Keratinocyte (primary cell): ENCODE measurements at regions not wholly inside any gene's neighbourhood (a gene's known extent, or its start where the extent isn't known, plus 50 kb on each side); places are given as distances from the start of the nearest gene placed in this dataset.

Source experiments
- DNase-seq: peaks from one replicate; pipeline ENCODE4 v3.0.0-alpha.2; 2011; ENCODE audit warnings: low read depth, missing footprints, low spot score
- FAIRE-seq: peaks from 2 replicates; lab custom pipeline; 2011; peaks lifted over from hg19 to GRCh38; lab: Jason Lieb, UNC
- H2AFZ ChIP-seq: 2 replicates; pipeline ENCODE4 v1.6.0; 2012; ENCODE audit warnings: low read length, control low read depth, inconsistent platforms; ENCODE audit not compliant: control insufficient read depth
- H3K27ac ChIP-seq: 2 replicates; pipeline ENCODE4 v1.5.1; 2011; ENCODE audit warnings: low read length; ENCODE audit not compliant: control insufficient read depth, insufficient read depth
- H3K27me3 ChIP-seq: 3 replicates; pipeline ENCODE4 v1.6.0; 2011; ENCODE audit warnings: low read length; ENCODE audit not compliant: control insufficient read depth, insufficient read depth; ENCODE audit errors: extremely low read depth
- H3K36me3 ChIP-seq, 2 experiments: 2 replicates in 1 of 2; 3 replicates in 1 of 2; pipeline ENCODE4 v1.5.1; 2011; ENCODE audit warnings: low read length in 2 of 2, mild to moderate bottlenecking in 1 of 2; ENCODE audit not compliant: control insufficient read depth in 2 of 2, insufficient read depth in 2 of 2; ENCODE audit errors: extremely low read depth in 1 of 2
- H3K4me1 ChIP-seq: 3 replicates; pipeline ENCODE4 v1.5.1; 2011; ENCODE audit warnings: low read length; ENCODE audit not compliant: control insufficient read depth, insufficient read depth; ENCODE audit errors: extremely low read depth
- H3K4me2 ChIP-seq: 3 replicates; pipeline ENCODE4 v1.6.0; 2011; ENCODE audit warnings: low read depth, low read length; ENCODE audit not compliant: control insufficient read depth, insufficient read depth; ENCODE audit errors: extremely low read depth
- H3K4me3 ChIP-seq, 3 experiments: fragments of 200-600 bp in 1 of 3; sonication (generic) in 1 of 3; 2 replicates in 2 of 3; 3 replicates in 1 of 3; pipeline ENCODE4 v1.5.1; 2011 to 2016; ENCODE audit warnings: low read length in 3 of 3, mild to moderate bottlenecking in 3 of 3, control low read depth in 2 of 3, inconsistent platforms in 1 of 3, low read depth in 1 of 3, mixed read lengths in 1 of 3, mixed run types in 1 of 3, moderate library complexity in 1 of 3; ENCODE audit not compliant: control insufficient read depth in 2 of 3, insufficient read depth in 2 of 3; ENCODE audit errors: extremely low read depth in 1 of 3
- H3K79me2 ChIP-seq: 2 replicates; pipeline ENCODE4 v1.6.0; 2012; ENCODE audit warnings: low read length; ENCODE audit not compliant: control insufficient read depth, insufficient read depth
- H3K9ac ChIP-seq: 3 replicates; pipeline ENCODE4 v1.6.0; 2011; ENCODE audit warnings: low read length; ENCODE audit not compliant: control insufficient read depth, insufficient read depth; ENCODE audit errors: extremely low read depth
- H3K9me1 ChIP-seq: 3 replicates; pipeline ENCODE4 v1.6.0; 2011; ENCODE audit warnings: low read length; ENCODE audit not compliant: control insufficient read depth, insufficient read depth; ENCODE audit errors: extremely low read depth
- H3K9me3 ChIP-seq: 2 replicates; pipeline ENCODE4 v1.5.1; 2012; ENCODE audit warnings: low read depth, low read length; ENCODE audit not compliant: control insufficient read depth
- H4K20me1 ChIP-seq: 3 replicates; pipeline ENCODE4 v1.6.0; 2011; ENCODE audit warnings: low read length; ENCODE audit not compliant: control insufficient read depth, insufficient read depth; ENCODE audit errors: extremely low read depth
- EZH2 ChIP-seq: IDR thresholded peaks from one replicate; pipeline ENCODE4 v1.6.1; 2012; ENCODE audit warnings: inconsistent platforms, mild to moderate bottlenecking, low read length, moderate library complexity
- dilution Hi-C: fragments of 300-500 bp; cut with MboI; formaldehyde crosslinking; loops from one replicate; pipeline ENCODE4 v1.7.0; 2020; ENCODE audit warnings: low sequenced_read_pairs; ENCODE audit not compliant: extremely low pct_ligation_motif_present
- small RNA-seq, 3 experiments: library from RNA; depleted of rRNA; stranded (forward); fragments of <200 nt; gene quantifications; one replicate each; pipeline ENCODE3, GENCODE V24; 2012; ENCODE audit warnings: low read depth in 3 of 3, low replicate concordance in 1 of 3; ENCODE audit not compliant: insufficient read length in 3 of 3
- TF ChIP-seq, protein P1 (sequence below), 3 experiments: IDR thresholded peaks in 1 of 3; conservative IDR thresholded peaks in 1 of 3; optimal IDR thresholded peaks in 1 of 3; 2 replicates in 2 of 3; 3 replicates in 1 of 3; pipeline versions ENCODE3 to v1.5.1; 2011; ENCODE audit warnings: low read length in 3 of 3, mild to moderate bottlenecking in 3 of 3, moderate library complexity in 2 of 3, control low read depth in 1 of 3, inconsistent platforms in 1 of 3; ENCODE audit not compliant: insufficient read depth in 2 of 3; ENCODE audit errors: extremely low read depth in 1 of 3

DNA sequence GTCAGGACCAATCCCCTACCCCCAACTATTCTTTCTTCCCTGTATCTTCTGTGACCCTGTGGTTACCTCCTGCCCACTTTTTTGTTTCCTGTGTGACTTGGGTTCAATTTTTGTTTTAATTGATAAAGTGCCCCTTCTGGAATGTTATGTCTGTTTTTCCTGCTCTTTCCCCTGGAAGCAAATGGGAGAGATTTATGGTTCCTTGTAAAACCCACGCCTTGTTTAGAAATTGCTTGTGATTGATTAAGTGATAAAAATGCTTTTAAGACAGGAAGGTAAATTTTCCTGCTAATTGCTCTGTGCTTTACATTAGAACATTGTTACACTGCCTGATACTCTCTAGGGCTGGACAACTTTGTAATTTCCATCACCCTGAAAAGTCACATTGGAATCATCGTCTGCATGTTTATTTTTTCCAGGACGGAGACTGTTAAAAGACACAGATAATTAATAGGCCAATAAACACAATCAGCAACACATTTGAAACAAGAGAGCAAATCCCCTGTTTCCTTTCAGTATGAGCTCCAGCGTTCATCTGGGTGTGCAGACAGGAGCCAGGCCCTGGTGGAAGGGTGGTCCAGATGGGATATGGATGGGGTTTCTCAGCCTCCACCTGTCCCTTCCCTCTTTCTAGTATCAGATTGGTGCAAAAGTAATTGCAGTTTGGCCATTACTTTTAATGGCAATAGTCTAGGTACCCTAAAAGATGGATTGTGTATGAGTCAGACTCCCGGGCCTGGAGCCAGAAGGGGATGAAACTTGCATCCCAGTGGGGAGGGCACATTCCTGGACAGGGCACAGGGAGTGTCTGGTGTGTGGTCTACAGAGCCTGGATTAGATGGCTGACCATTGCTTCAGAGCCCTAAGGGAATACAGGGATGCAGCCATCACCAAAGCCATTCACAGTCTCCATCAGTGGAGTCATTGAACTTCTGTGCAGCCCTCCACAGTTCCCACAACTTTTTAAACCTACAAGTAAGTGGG lies 58.1 kb upstream of the AGBL1 start:
- Histone ChIP-seq H3K9me1 (no peaks in the 10 kb centered on the region), H2AFZ (no peak overlapping the region), H3K27me3 (no peaks in the 10 kb centered on the region), H4K20me1 (no peaks in the 10 kb centered on the region), H3K27ac (no peak overlapping the region), H3K4me3 (no peak overlapping the region), H3K36me3 (no peaks in the 10 kb centered on the region), H3K9ac (no peak overlapping the region), H3K4me1 (no peaks in the 10 kb centered on the region), H3K9me3 (no peaks in the 10 kb centered on the region), H3K79me2 (no peaks in the 10 kb centered on the region), H3K4me2 (no peak overlapping the region)
- DNase-seq = no peak
- no peak for TF ChIP-seq EZH2
- no peak for FAIRE-seq
- dilution Hi-C loops = no loop called here

DNA sequence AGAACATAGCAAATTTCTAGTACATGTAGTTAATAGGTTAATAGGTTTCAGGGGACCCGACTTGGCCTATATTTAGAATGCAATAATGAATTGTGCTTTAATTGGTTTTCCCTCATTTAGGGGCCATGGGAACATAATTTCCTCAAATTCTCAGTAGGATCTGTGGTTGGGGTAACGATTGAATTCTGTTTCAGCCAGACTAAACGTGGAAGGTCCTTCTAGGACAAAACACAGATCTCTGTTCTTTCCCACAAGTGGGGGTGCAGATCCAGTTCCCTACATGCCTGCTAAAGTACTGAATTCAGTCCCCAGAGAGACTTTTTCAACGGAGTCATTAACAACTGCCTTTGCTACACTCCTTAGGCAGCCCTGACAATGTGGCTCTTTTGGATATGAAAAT lies 50.7 kb upstream of the AGBL1 start:
- dilution Hi-C loops = no loop called here
- FAIRE-seq (no peak), DNase-seq (no peak)
- Histone ChIP-seq H3K9me3 (no peaks in the 10 kb centered on the region), H3K27me3 (no peaks in the 10 kb centered on the region), H3K9ac (no peak overlapping the region), H3K9me1 (no peaks in the 10 kb centered on the region), H3K4me3 (no peak overlapping the region), H2AFZ (no peak overlapping the region), H3K4me1 (no peaks in the 10 kb centered on the region), H3K4me2 (no peak overlapping the region), H4K20me1 (no peaks in the 10 kb centered on the region), H3K27ac (no peak overlapping the region), H3K79me2 (no peaks in the 10 kb centered on the region), H3K36me3 (no peaks in the 10 kb centered on the region)
- TF ChIP-seq EZH2 = no peak
- TF ChIP-seq, protein P1, sequence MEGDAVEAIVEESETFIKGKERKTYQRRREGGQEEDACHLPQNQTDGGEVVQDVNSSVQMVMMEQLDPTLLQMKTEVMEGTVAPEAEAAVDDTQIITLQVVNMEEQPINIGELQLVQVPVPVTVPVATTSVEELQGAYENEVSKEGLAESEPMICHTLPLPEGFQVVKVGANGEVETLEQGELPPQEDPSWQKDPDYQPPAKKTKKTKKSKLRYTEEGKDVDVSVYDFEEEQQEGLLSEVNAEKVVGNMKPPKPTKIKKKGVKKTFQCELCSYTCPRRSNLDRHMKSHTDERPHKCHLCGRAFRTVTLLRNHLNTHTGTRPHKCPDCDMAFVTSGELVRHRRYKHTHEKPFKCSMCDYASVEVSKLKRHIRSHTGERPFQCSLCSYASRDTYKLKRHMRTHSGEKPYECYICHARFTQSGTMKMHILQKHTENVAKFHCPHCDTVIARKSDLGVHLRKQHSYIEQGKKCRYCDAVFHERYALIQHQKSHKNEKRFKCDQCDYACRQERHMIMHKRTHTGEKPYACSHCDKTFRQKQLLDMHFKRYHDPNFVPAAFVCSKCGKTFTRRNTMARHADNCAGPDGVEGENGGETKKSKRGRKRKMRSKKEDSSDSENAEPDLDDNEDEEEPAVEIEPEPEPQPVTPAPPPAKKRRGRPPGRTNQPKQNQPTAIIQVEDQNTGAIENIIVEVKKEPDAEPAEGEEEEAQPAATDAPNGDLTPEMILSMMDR (optimal IDR thresholded peaks at IDR 0.05 in 1 of 3, IDR thresholded peaks at IDR 0.05 in 1 of 3, conservative IDR thresholded peaks at IDR 0.05 in 1 of 3; ENCODE audit: extremely low read depth in 1 of 3, insufficient read depth in 2 of 3, low read length in 3 of 3) = no peak

Small RNA genes lying in the stretch of these regions (small RNA-seq; reads per million reads assigned to genes)
- gene AC104229.1 = 0 reads per million in 3 experiments
